ENCODE measurements at regions not wholly inside any gene's neighbourhood (a gene's known extent, or its start where the extent isn't known, plus 50 kb on each side); places are given as distances from the start of the nearest gene placed in this dataset.

- DNase-seq (ENCODE audit: low spot score), result no peak
These were observed 254.3 kb upstream of the AGA start for GRCh38 chr4:177696438-177696966.

GRCh38 chr4:177699365-177700213, 257.4 kb upstream of the AGA start:
- DNase-seq (ENCODE audit: low spot score), result no peak

- no peak for DNase-seq (ENCODE audit: low spot score)
These were observed 264.7 kb upstream of the AGA start for GRCh38 chr4:177706916-177707315.

GRCh38 chr4:177713454-177713853, 271.2 kb upstream of the AGA start:
- DNase-seq (ENCODE audit: low spot score), result no peak

GRCh38 chr4:177717407-177717806, 275.2 kb upstream of the AGA start:
- no peak for DNase-seq (ENCODE audit: low spot score)

GRCh38 chr4:177718514-177718913, 276.3 kb upstream of the AGA start:
- no peak for DNase-seq (ENCODE audit: low spot score)

- no peak for DNase-seq (ENCODE audit: low spot score)
These were observed 283.9 kb upstream of the AGA start for GRCh38 chr4:177726111-177726510.

- no peak for DNase-seq (ENCODE audit: low spot score)
These were observed 286.3 kb upstream of the AGA start for GRCh38 chr4:177728361-177729152.

- DNase-seq (ENCODE audit: low spot score), result no peak
These were observed 287.4 kb upstream of the AGA start for GRCh38 chr4:177729681-177730080.

GRCh38 chr4:177737387-177737940, 295.2 kb upstream of the AGA start:
- DNase-seq (ENCODE audit: low spot score), result no peak

GRCh38 chr4:177740563-177740962, 298.3 kb upstream of the AGA start:
- no peak for DNase-seq (ENCODE audit: low spot score)

GRCh38 chr4:177759729-177760128, 317.5 kb upstream of the AGA start:
- no peak for DNase-seq (ENCODE audit: low spot score)

- no peak for DNase-seq (ENCODE audit: low spot score)
These were observed 319.5 kb upstream of the AGA start for GRCh38 chr4:177761692-177762091.

GRCh38 chr4:177769155-177769554, 326.9 kb upstream of the AGA start:
- DNase-seq (ENCODE audit: low spot score), result no peak

GRCh38 chr4:177770776-177771175, 328.5 kb upstream of the AGA start:
- no peak for DNase-seq (ENCODE audit: low spot score)

GRCh38 chr4:177771645-177772044, 329.4 kb upstream of the AGA start:
- no peak for DNase-seq (ENCODE audit: low spot score)

GRCh38 chr4:177778623-177779022, 336.4 kb upstream of the AGA start:
- DNase-seq (ENCODE audit: low spot score), result no peak

- no peak for DNase-seq (ENCODE audit: low spot score)
These were observed 342.8 kb upstream of the AGA start for GRCh38 chr4:177785000-177785399.

GRCh38 chr4:177789610-177790009, 347.4 kb upstream of the AGA start:
- no peak for DNase-seq (ENCODE audit: low spot score)

GRCh38 chr4:177791188-177791587, 349.0 kb upstream of the AGA start:
- DNase-seq (ENCODE audit: low spot score), result no peak

GRCh38 chr4:177796841-177797240, 354.6 kb upstream of the AGA start:
- DNase-seq (ENCODE audit: low spot score), result no peak

GRCh38 chr4:177798161-177798560, 355.9 kb upstream of the AGA start:
- DNase-seq (ENCODE audit: low spot score), result no peak

GRCh38 chr4:177802162-177802561, 359.9 kb upstream of the AGA start:
- no peak for DNase-seq (ENCODE audit: low spot score)
